NCI-H510A (cell line): ENCODE measurements at regions not wholly inside any gene's neighbourhood (a gene's known extent, or its start where the extent isn't known, plus 50 kb on each side); places are given as distances from the start of the nearest gene placed in this dataset.
A peak's percentile ranks its signal among the peaks of the same experiment; 100 is the strongest.
"Not testable (repeated sequence)": the region's sequence is repeated elsewhere in the genome, so short reads cannot be mapped to it uniquely, and the experiment has no call there.

Experiments
- DNase-seq: peaks from one replicate; lab custom pipeline; 2025; lab: John Stamatoyannopoulos, UW

GRCh38 chr13:50130123-50130946 lies 115.1 kb downstream of the KCNRG start:
- DNase-seq: no peak

DNA sequence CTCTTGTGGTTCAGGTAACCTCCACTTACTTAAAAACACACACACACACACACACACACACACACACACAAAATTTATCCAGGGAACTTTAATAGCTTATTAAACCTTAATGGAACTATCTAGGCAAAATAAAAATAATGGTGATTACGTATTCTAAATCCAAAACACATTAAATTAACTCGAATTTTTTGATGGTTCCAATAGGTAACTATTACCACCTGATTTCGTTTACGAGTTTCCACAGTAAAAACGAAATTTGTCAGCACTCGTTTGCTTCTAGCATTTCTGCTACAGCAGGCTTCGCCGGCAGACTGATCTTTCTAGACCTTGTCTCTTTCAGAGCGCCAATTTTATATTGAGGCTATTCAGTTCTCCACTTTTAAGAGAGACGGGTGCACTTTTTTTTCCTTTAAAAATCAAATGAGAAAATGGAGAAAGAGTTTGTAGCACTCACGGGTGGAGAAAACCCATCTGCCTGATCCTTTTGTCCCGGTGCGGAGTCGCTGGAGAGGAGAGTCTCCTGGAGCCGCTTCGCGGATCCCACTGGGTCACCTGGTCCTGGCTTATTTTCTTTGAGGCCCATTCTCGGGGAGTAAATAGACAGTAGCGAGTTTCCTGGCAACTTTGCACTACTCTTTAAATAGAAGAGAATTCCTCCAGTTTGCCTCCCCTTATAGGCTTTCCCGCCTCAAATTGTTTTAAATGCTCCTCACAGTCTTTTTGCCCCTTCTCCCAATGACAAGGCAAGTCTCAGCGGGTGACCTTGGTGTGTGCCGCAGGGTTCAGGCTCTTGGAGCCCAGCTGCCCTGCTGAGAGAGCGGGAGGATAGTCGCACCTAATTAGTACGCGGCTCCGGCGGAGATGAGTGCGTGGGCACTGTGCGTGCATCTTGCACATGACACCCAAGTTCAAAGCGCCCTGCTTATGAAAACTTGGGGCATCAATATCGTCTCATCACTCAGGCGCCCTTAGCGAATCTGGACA lies 117.0 kb downstream of the KCNRG start:
- no peak for DNase-seq

DNA sequence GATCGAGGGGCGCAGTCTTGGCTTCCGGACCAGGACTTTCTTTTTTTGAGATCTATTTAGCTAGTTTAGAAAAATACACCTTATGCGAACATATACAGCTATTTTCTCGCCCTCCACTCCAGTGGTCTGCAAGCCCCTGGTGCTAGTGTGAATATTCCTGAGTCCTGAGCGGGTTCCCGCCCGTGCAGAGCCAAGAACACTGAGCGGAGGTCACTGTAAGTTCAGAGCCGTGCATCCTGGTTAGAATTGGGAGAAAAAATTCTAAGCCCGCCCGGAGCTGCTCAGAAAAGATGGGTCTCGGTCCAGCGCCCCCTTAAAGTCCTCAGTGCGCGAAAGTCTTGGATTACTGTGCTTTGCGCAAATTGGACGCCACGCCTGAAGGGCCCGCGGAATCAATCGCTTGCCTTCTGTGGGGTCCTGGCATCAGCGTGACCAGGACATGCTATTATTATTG lies 117.7 kb downstream of the KCNRG start:
- DNase-seq: no peak

DNA sequence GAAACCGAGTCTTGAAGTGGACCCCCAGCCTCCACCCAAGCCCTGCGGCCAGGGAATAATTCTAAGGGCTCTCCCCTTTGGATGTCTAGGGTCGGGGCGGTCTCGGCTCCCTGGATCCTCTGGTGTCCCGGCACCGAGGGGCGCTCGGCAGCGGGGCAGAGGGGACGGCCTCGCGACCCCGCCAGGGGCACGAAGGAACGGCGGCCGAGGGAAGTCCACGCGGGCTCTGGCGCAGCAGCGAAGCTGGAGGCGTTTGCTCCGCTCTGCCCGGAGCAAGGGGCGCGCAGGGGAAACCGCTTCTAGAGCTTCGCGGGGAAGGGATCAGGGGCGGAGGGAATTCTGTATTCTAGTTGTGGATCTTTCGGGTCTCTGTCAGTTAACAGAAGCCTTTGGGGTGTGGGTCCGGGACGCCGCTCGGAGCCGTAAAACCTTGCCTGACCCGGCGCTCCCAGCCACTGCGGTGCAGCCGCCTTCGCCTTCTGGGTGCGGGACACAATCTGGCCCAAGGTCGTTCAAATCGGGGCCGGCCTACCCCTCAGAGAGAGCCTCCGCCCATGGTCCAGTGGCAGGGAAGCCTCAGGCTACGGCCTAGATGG lies 118.2 kb downstream of the KCNRG start:
- DNase-seq: no peak

DNA sequence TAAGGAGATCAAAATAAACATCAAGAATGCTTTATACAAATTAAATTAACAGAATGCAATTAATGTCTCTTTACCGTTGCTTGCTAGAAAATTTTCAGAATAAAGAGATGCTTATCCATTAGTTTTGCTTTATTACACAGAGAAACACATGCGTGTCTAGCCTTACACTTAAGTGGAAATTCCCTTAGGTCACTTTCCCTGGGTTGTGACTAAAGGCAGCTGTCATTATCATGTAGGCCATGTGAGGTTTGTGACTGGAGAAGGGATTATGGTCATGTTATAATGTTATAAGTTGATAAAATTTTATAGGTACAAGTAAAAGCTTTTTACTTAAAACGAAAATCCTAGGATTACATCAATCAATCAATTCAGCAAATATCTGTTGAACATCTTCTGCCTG lies 121.0 kb downstream of the KCNRG start:
- no peak for DNase-seq

- no peak for DNase-seq
These were observed 121.4 kb downstream of the KCNRG start for GRCh38 chr13:50136678-50137077.

DNA sequence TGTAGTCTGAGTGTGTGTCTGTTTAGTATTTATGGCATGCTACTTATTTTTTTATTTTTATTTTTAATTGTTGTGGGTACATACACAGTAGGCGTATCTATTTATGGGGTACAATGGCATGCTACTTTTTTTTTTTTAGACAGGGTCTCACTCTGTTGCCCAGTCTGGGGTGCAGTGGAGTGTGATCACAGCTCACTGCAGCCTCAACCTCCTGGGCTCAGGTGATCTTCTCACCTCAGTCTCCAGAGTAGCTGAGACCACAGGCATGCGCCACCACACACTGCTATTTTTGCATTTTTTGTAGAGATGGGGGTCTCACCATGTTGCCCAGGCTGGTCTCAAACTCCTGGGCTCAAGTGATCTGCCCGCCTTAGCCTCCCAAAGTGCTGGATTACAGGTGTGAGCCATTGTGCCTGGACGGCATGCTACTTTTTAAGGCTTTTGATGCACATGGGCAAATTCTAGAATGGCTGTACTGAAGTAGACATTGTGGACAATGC lies 124.2 kb downstream of the KCNRG start:
- not testable (repeated sequence) for DNase-seq

DNA sequence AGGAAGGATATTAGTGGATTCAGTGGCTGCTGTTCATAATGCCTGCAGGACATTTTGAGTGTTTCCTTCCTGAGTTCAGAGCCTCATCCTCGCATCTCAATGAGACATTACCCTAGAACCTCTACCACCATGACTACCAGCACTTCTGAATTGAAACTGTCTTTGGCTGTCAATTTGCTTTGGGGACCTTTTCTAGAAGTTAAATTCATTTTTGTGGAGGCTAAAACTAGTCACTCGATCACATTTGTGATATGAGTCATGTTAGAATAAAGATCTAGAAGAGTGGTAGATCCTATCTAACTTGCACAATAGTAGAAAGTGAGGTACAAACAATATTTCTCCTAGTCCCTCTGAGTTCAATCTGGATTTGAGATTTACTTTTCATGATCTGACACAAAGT lies 124.9 kb downstream of the KCNRG start:
- DNase-seq: no peak

GRCh38 chr13:50140581-50141374 lies 125.5 kb downstream of the KCNRG start:
- no peak for DNase-seq

- DNase-seq: no peak
These were observed 126.2 kb downstream of the KCNRG start for GRCh38 chr13:50141375-50141975.

- DNase-seq: no peak
These were observed 129.3 kb downstream of the KCNRG start for GRCh38 chr13:50144246-50145160.

GRCh38 chr13:50149214-50149613 lies 134.0 kb downstream of the KCNRG start:
- DNase-seq: no peak

- DNase-seq: peak; percentile 22
These were observed 134.7 kb downstream of the KCNRG start for GRCh38 chr13:50149932-50150331.

DNA sequence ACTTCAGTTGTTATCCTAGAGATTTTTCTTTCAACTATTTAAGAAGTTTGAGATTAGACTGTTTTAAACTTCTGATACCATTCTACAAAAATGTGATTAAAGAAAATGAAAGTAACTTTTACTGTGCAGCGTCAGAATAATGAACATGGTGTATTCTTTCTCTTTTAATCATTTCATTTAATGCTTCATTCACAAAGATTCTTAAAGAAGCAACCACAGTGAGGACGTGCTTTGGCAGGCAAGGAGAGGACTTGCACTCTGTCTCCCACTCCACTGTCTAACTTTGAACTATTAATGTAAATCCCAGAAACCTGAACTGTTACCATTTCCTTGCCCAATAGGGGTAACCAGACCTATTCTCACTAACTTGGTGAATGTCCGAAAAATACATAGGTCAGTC lies 137.0 kb downstream of the KCNRG start:
- no peak for DNase-seq

DNA sequence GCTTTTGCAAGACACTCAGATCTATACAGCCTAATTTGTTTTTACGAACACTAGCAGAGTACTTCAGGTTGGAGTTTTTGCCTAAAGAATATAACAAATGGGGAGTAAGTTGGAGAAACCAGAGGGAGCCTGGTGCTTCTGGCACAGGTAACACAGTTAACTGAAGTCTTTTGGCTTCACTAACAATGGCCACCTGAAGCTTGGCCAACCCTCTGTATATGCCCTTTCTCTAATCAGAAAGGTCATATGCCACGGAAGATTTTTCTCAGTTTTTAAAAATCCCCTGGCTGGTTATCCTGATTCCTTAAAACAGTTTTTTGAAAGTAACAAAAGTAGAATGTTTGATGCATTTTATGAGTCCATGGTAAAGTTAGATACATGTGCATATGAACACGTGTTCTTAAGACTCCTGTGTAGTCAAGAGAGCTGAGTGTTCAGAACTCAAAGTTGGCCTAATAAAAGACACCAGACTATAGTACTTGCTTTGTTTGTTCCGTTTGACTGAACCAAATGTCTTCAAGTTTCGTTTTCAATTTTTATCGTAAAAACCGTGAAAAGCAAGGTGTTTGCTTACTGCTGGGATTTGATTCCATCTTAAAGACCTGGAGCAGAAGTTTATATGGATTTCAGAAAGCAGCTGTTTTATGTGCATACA lies 137.5 kb downstream of the KCNRG start:
- DNase-seq: no peak

- no peak for DNase-seq
These were observed 138.2 kb downstream of the KCNRG start for GRCh38 chr13:50153401-50153800.

- no peak for DNase-seq
These were observed 138.6 kb downstream of the KCNRG start for GRCh38 chr13:50153876-50154275.

- DNase-seq: no peak
These were observed 139.5 kb downstream of the KCNRG start for GRCh38 chr13:50154697-50155096.

- no peak for DNase-seq
These were observed 140.9 kb downstream of the KCNRG start for GRCh38 chr13:50156140-50156539.
